Sigmoid colon (tissue), 6 donors: ENCODE measurements at regions not wholly inside any gene's neighbourhood (a gene's known extent, or its start where the extent isn't known, plus 50 kb on each side); places are given as distances from the start of the nearest gene placed in this dataset.

Source experiments
- DNase-seq: peaks from one replicate; pipeline ENCODE4 v3.0.0-alpha.2; 2019
- H3K27ac ChIP-seq, 4 donors: fragments of 200-600 bp; sonication (generic); one replicate each; pipeline ENCODE4 v1.5.1; 2016 to 2019; ENCODE audit warnings: mild to moderate bottlenecking in 1 of 4
- H3K27me3 ChIP-seq, 3 donors: fragments of 200-600 bp; sonication (generic); one replicate each; pipeline ENCODE4 v1.5.1; 2019; ENCODE audit warnings: mild to moderate bottlenecking in 1 of 3
- H3K36me3 ChIP-seq, 4 donors: fragments of 200-600 bp; sonication (generic); one replicate each; pipeline ENCODE4 v1.5.1; 2016 to 2019
- H3K4me1 ChIP-seq, 4 donors: fragments of 200-600 bp; sonication (generic); one replicate each; pipeline ENCODE4 v1.5.1; 2017 to 2019
- H3K4me3 ChIP-seq, 4 donors: fragments of 200-600 bp; sonication (generic); one replicate each; pipeline ENCODE4 v1.5.1; 2017 to 2019; ENCODE audit warnings: mild to moderate bottlenecking in 2 of 4, moderate library complexity in 1 of 4
- H3K9me3 ChIP-seq, 4 donors: fragments of 200-600 bp in 3 of 4; sonication (generic) in 3 of 4; one replicate each; pipeline versions ENCODE4 v1.5.1 to v1.6.1; 2013 to 2019
- EP300 ChIP-seq, 4 donors: sonication (generic); formaldehyde crosslinking; IDR thresholded peaks; one replicate each; pipeline ENCODE4 v1.6.1; 2017; ENCODE audit warnings: antibody characterized with exemption in 4 of 4
- POLR2A ChIP-seq, 2 donors: fragments of 450-650 bp; IDR thresholded peaks; one replicate each; pipeline ENCODE4 v1.6.1; 2016; ENCODE audit warnings: antibody characterized with exemption in 2 of 2, mild to moderate bottlenecking in 2 of 2, moderate library complexity in 2 of 2
- POLR2AphosphoS5 ChIP-seq, 4 donors: sonication (generic); formaldehyde crosslinking; IDR thresholded peaks; one replicate each; pipeline ENCODE4 v1.6.1; 2017; ENCODE audit warnings: antibody characterized with exemption in 4 of 4
- WGBS, 2 donors: extraction: QIAGEN DNeasy Blood & Tissue Kit; methylation state at CpG; one replicate each; pipeline ENCODE4 v1.1.7; 2013; 5-methylcytosine and 5-hydroxymethylcytosine counted together
- intact Hi-C: fragments of 100-400 bp; cut with DNase I; formaldehyde crosslinking; loops from one replicate; pipeline ENCODE4 v1.15.1; 2023
- TF ChIP-seq, protein P1 (sequence below), 4 experiments: fragments of 450-650 bp in 3 of 4; fragments of 200-600 bp in 1 of 4; IDR thresholded peaks; one replicate each; pipeline ENCODE4 v1.5.1; 2016 to 2019; ENCODE audit warnings: antibody characterized with exemption in 4 of 4, mild to moderate bottlenecking in 3 of 4, moderate library complexity in 2 of 4
- donor health status: healthy with polysubstance abuse.
- donor health status: healthy.

DNA sequence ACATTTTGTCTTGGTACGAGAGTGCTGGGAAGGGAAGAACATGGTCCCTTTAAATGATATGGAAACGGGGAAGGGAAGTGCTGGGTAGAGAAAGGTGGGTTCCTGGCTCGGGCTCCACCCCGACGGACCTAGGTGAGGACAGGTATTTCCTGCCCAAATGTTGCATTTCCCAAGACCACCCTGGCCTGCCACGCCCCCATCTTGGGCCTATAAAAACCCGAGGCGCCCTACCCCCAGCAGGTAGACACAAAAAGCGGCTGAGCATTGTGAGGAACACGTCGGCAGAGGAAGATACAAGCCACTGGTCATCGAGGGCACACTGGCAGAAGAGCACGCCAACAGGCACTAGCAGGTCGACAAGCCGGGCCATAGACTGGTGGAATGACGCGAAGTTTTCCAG, 99.4 kb downstream of the AASDHPPT start:
- 93 to 94% methylated on average over 17 of the region's 17 CpGs for WGBS, 2 donors
- no peaks in the 10 kb centered on the region for H3K9me3 ChIP-seq
- DNase-seq, result no peak
- no peak overlapping the region for H3K27ac ChIP-seq
- no peaks in the 10 kb centered on the region for H3K27me3 ChIP-seq
- no peak for TF ChIP-seq POLR2A (IDR thresholded peaks at IDR 0.05)
- TF ChIP-seq EP300 (IDR thresholded peaks at IDR 0.05), result no peak
- TF ChIP-seq, protein P1, sequence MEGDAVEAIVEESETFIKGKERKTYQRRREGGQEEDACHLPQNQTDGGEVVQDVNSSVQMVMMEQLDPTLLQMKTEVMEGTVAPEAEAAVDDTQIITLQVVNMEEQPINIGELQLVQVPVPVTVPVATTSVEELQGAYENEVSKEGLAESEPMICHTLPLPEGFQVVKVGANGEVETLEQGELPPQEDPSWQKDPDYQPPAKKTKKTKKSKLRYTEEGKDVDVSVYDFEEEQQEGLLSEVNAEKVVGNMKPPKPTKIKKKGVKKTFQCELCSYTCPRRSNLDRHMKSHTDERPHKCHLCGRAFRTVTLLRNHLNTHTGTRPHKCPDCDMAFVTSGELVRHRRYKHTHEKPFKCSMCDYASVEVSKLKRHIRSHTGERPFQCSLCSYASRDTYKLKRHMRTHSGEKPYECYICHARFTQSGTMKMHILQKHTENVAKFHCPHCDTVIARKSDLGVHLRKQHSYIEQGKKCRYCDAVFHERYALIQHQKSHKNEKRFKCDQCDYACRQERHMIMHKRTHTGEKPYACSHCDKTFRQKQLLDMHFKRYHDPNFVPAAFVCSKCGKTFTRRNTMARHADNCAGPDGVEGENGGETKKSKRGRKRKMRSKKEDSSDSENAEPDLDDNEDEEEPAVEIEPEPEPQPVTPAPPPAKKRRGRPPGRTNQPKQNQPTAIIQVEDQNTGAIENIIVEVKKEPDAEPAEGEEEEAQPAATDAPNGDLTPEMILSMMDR (IDR thresholded peaks at IDR 0.05), result no peak
- TF ChIP-seq POLR2AphosphoS5 (IDR thresholded peaks at IDR 0.05), result no peak
- intact Hi-C loops, result no loop called here
- H3K4me3 ChIP-seq, result no peak overlapping the region
- H3K36me3 ChIP-seq, result no peaks in the 10 kb centered on the region
- peaks cover 0 to 5% (median 0%) of the 10 kb centered on the region in 4 donors for H3K4me1 ChIP-seq

DNA sequence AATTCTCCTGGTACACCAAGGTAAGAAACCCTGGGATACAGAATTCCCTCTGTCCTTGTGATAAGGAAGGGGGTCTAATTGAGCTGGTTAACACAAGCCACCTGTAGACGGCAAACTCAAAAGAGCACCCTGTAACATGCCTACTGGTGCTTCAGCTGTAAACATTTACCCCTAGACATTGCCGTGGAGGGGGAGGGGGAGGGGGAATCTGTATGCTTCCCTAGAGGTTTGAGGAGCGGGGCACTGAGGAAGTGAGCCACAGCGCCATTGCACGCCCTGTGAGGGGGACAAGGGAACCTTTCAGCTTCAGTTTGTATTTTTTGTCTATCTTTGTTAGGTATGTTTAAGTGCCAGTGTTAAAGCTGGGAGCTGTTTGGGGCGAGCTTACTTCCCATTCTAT, 99.8 kb downstream of the AASDHPPT start:
- H3K36me3 ChIP-seq, result no peaks in the 10 kb centered on the region
- H3K4me3 ChIP-seq, result no peak overlapping the region
- peaks cover 0 to 5% (median 0%) of the 10 kb centered on the region in 4 donors for H3K4me1 ChIP-seq
- no peak overlapping the region for H3K27ac ChIP-seq
- H3K9me3 ChIP-seq, result no peaks in the 10 kb centered on the region
- intact Hi-C loops, result no loop called here
- TF ChIP-seq POLR2A (IDR thresholded peaks at IDR 0.05) (no peak), EP300 (IDR thresholded peaks at IDR 0.05) (no peak), POLR2AphosphoS5 (IDR thresholded peaks at IDR 0.05) (no peak)
- TF ChIP-seq, protein P1 (IDR thresholded peaks at IDR 0.05), result no peak
- WGBS, 2 donors, result 75 to 88% methylated on average over 6 of the region's 6 CpGs
- H3K27me3 ChIP-seq, result no peaks in the 10 kb centered on the region
- DNase-seq, result no peak

DNA sequence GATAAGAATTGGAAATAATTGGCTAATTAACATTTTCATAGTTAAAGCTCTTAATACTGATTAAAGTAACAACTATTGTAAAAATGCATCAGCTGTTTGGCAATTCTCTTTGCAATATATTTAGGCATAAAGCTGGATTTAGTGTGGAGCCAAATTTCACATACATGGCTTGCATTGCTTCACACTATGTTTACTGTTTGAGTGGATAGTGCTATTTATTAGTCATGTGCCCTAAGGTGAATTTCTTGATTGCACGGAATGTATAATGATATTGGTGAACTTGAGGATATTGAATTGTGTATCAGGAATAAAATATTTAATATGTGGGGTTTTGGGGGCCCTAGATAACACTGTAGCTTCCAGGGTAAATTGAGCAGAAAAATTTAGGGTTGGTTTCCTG, 100.9 kb downstream of the AASDHPPT start:
- TF ChIP-seq EP300 (IDR thresholded peaks at IDR 0.05) (no peak), POLR2AphosphoS5 (IDR thresholded peaks at IDR 0.05) (no peak), POLR2A (IDR thresholded peaks at IDR 0.05) (no peak)
- TF ChIP-seq, protein P1 (IDR thresholded peaks at IDR 0.05), result no peak
- no peaks in the 10 kb centered on the region for H3K27me3 ChIP-seq
- peaks cover 0 to 5% (median 0%) of the 10 kb centered on the region in 4 donors for H3K4me1 ChIP-seq
- no peak overlapping the region for H3K27ac ChIP-seq
- no peak for DNase-seq
- intact Hi-C loops, result no loop called here
- WGBS, 2 donors, result 84 to 90% methylated on average over 1 of the region's 1 CpG
- no peak overlapping the region for H3K4me3 ChIP-seq
- H3K36me3 ChIP-seq, result no peaks in the 10 kb centered on the region
- peaks cover 0 to 3% (median 0%) of the 10 kb centered on the region in 4 donors for H3K9me3 ChIP-seq

DNA sequence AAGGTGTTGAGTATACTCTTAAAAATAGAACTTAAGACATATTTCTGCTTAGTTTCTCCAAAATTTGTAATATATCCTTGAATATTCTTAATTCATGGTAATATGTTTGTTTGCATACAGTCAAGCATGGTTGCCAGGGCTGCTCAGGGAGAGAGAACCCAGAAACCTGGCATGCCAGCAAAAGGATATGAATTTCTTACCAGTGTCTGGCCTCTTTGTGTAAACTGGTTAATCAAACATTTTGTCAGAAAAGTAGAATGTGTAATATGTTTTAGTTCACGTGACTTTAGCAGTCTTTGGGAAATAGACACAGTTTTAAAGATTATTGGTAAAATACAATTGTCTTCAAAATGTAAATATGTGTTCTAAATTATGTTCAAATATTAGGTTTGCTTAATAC, 101.6 kb downstream of the AASDHPPT start:
- 63 to 65% methylated on average over 1 of the region's 1 CpG for WGBS, 2 donors
- DNase-seq, result no peak

More for the DNA sequence above, 101.6 kb downstream of the AASDHPPT start:
- peaks cover 0 to 5% (median 0%) of the 10 kb centered on the region in 4 donors for H3K4me1 ChIP-seq
- H3K27me3 ChIP-seq, result no peaks in the 10 kb centered on the region
- intact Hi-C loops, result no loop called here
- H3K4me3 ChIP-seq, result no peak overlapping the region
- TF ChIP-seq POLR2AphosphoS5 (IDR thresholded peaks at IDR 0.05) (no peak), POLR2A (IDR thresholded peaks at IDR 0.05) (no peak), EP300 (IDR thresholded peaks at IDR 0.05) (no peak)
- TF ChIP-seq, protein P1 (IDR thresholded peaks at IDR 0.05), result no peak
- peaks cover 0 to 3% (median 0%) of the 10 kb centered on the region in 4 donors for H3K9me3 ChIP-seq
- no peak overlapping the region for H3K27ac ChIP-seq
- no peaks in the 10 kb centered on the region for H3K36me3 ChIP-seq
